WTC11 (cell line): ENCODE measurements at regions not wholly inside any gene's neighbourhood (a gene's known extent, or its start where the extent isn't known, plus 50 kb on each side); places are given as distances from the start of the nearest gene placed in this dataset.

ENCODE experiments used
- ATAC-seq: fragments of 200-7000 bp; cut with Tn5 transposase; 2 replicates; pipeline ENCODE4 v1.10.0; 2021; ENCODE audit warnings: mild to moderate bottlenecking, moderate library complexity
- CTCF ChIA-PET: fragments of 300-600 bp; sonication (Branson Sonifier 250); formaldehyde crosslinking; loops from one replicate; lab custom pipeline; 2021; ENCODE audit warnings: antibody characterized with exemption; lab: Charles Lee
- POLR2A ChIA-PET: fragments of 350-600 bp; sonication (Branson Sonifier 250); formaldehyde crosslinking; loops from one replicate; lab custom pipeline; 2021; ENCODE audit warnings: antibody characterized with exemption; lab: Charles Lee
- DNase-seq: peaks from one replicate; pipeline ENCODE4 v3.0.0; 2021; ENCODE audit warnings: low spot score
- H3K27ac Mint-ChIP-seq: 2 replicates; pipeline ENCODE4 v1.8.0; 2021; ENCODE audit warnings: mixed read lengths
- H3K27me3 Mint-ChIP-seq: 2 replicates; pipeline ENCODE4 v1.8.0; 2021; ENCODE audit warnings: low read depth, mild to moderate bottlenecking, moderate library complexity, mixed read lengths
- H3K36me3 Mint-ChIP-seq: 2 replicates; pipeline ENCODE4 v1.8.0; 2021; ENCODE audit warnings: mixed read lengths
- H3K4me1 Mint-ChIP-seq: 2 replicates; pipeline ENCODE4 v1.8.0; 2022; ENCODE audit warnings: mixed read lengths
- H3K4me3 Mint-ChIP-seq: 2 replicates; pipeline ENCODE4 v1.8.0; 2021; ENCODE audit warnings: mild to moderate bottlenecking, moderate library complexity, mixed read lengths
- H3K9me3 Mint-ChIP-seq: 2 replicates; pipeline ENCODE4 v1.8.0; 2021; ENCODE audit warnings: mixed read lengths
- AFF4 ChIP-seq: sonication (generic); formaldehyde crosslinking; IDR thresholded peaks from 2 replicates; pipeline ENCODE4 v1.8.1; 2023; ENCODE audit warnings: mild to moderate bottlenecking, missing genetic modification reagents, borderline replicate concordance
- ATF3 ChIP-seq: sonication (generic); formaldehyde crosslinking; conservative IDR thresholded peaks from 2 replicates; pipeline ENCODE4 v1.8.1; 2022; ENCODE audit warnings: mild to moderate bottlenecking, missing genetic modification reagents
- CBFB ChIP-seq: sonication (generic); formaldehyde crosslinking; IDR thresholded peaks from 2 replicates; pipeline ENCODE4 v1.8.1; 2022; ENCODE audit warnings: mild to moderate bottlenecking, low read depth, missing genetic modification reagents
- E2F5 ChIP-seq: sonication (generic); formaldehyde crosslinking; IDR thresholded peaks from 2 replicates; pipeline ENCODE4 v1.8.1; 2022; ENCODE audit warnings: mild to moderate bottlenecking, moderate library complexity, missing genetic modification reagents
- EMX1 ChIP-seq: fragments of 250-450 bp; sonication (Bioruptor Pico); IDR thresholded peaks from 2 replicates; pipeline ENCODE4 v1.8.0; 2021; ENCODE audit warnings: mild to moderate bottlenecking
- ERG ChIP-seq: fragments of 250-450 bp; sonication (Bioruptor Pico); IDR thresholded peaks from 2 replicates; pipeline ENCODE4 v1.8.0; 2021; ENCODE audit warnings: mild to moderate bottlenecking
- ETV6 ChIP-seq: sonication (generic); formaldehyde crosslinking; IDR thresholded peaks from 2 replicates; pipeline ENCODE4 v1.8.1; 2022; ENCODE audit warnings: mild to moderate bottlenecking, missing genetic modification reagents
- FOXK1 ChIP-seq: sonication (generic); formaldehyde crosslinking; IDR thresholded peaks from 2 replicates; pipeline ENCODE4 v1.8.0; 2022; ENCODE audit warnings: mild to moderate bottlenecking, moderate library complexity, missing genetic modification reagents
- FOXP1 ChIP-seq: sonication (generic); formaldehyde crosslinking; IDR thresholded peaks from 2 replicates; pipeline ENCODE4 v1.8.0; 2022; ENCODE audit warnings: missing genetic modification reagents, mild to moderate bottlenecking, moderate library complexity, borderline replicate concordance
- FOXP4 ChIP-seq: sonication (generic); formaldehyde crosslinking; IDR thresholded peaks from 2 replicates; pipeline ENCODE4 v1.8.0; 2022; ENCODE audit warnings: mild to moderate bottlenecking, missing genetic modification reagents
- GTF2I ChIP-seq: fragments of 250-450 bp; sonication (Bioruptor Pico); conservative IDR thresholded peaks from 2 replicates; pipeline ENCODE4 v1.4.0; 2021; ENCODE audit warnings: mild to moderate bottlenecking
- JUN ChIP-seq: sonication (generic); formaldehyde crosslinking; IDR thresholded peaks from 2 replicates; pipeline ENCODE4 v1.8.0; 2023; ENCODE audit warnings: mild to moderate bottlenecking, missing genetic modification reagents
- NFE2L1 ChIP-seq: sonication (generic); formaldehyde crosslinking; IDR thresholded peaks from 2 replicates; pipeline ENCODE4 v1.8.1; 2023; ENCODE audit warnings: missing genetic modification reagents
- PREB ChIP-seq: sonication (generic); formaldehyde crosslinking; IDR thresholded peaks from 2 replicates; pipeline ENCODE4 v1.8.1; 2022; ENCODE audit warnings: mild to moderate bottlenecking, missing genetic modification reagents, moderate library complexity, borderline replicate concordance
- SOX15 ChIP-seq: fragments of 250-450 bp; sonication (Bioruptor Pico); IDR thresholded peaks from 2 replicates; pipeline ENCODE4 v1.9.0; 2021; ENCODE audit warnings: mild to moderate bottlenecking
- ZBTB43 ChIP-seq: sonication (generic); formaldehyde crosslinking; IDR thresholded peaks from 2 replicates; pipeline ENCODE4 v1.8.1; 2023; ENCODE audit warnings: mild to moderate bottlenecking, missing genetic modification reagents
- ZNF396 ChIP-seq: fragments of 250-450 bp; sonication (Bioruptor Pico); IDR thresholded peaks from 2 replicates; pipeline ENCODE4 v1.8.0; 2021; ENCODE audit warnings: mild to moderate bottlenecking, moderate library complexity, borderline replicate concordance
- ZNF416 ChIP-seq: fragments of 250-450 bp; sonication (Bioruptor Pico); IDR thresholded peaks from 2 replicates; pipeline ENCODE4 v1.9.0; 2021; ENCODE audit warnings: mild to moderate bottlenecking, inconsistent platforms
- ZNF423 ChIP-seq: fragments of 250-450 bp; sonication (Bioruptor Pico); IDR thresholded peaks from 2 replicates; pipeline ENCODE4 v2.1.2; 2022; ENCODE audit warnings: mild to moderate bottlenecking, moderate library complexity

- TF ChIP-seq PREB (CRISPR knock-in tag) = no peak
Observed at GRCh38 chr16:6672507-6672906, 660.1 kb upstream of the RBFOX1 start (continued).

- no peak overlapping the region for H3K27ac Mint-ChIP-seq
- H3K27me3 Mint-ChIP-seq = peaks cover 2% of the 10 kb centered on the region
- DNase-seq = no peak
- CTCF ChIA-PET = no interaction called here
- H3K4me1 Mint-ChIP-seq = no peaks in the 10 kb centered on the region
- ATAC-seq = no peak
- H3K36me3 Mint-ChIP-seq = peaks cover 73% of the 10 kb centered on the region
- TF ChIP-seq NFE2L1 (CRISPR knock-in tag) = no peak
- no peak for TF ChIP-seq FOXP4 (CRISPR knock-in tag)
- TF ChIP-seq JUN (CRISPR knock-in tag) = no peak
- no peak for TF ChIP-seq EMX1 (CRISPR knock-in tag)
- TF ChIP-seq FOXP1 (CRISPR knock-in tag) = no peak
- no peak for TF ChIP-seq FOXK1 (CRISPR knock-in tag)
- TF ChIP-seq GTF2I (CRISPR knock-in tag) = no peak
- no peak for TF ChIP-seq ETV6
- TF ChIP-seq ATF3 = no peak
- no peak for TF ChIP-seq ZNF423 (CRISPR knock-in tag)
- no peak for TF ChIP-seq E2F5
- TF ChIP-seq ZBTB43 = no peak
- TF ChIP-seq SOX15 (CRISPR knock-in tag) = no peak
- no peak for TF ChIP-seq AFF4 (CRISPR knock-in tag)
- no peak for TF ChIP-seq ZNF396 (CRISPR knock-in tag)
- TF ChIP-seq PREB (CRISPR knock-in tag) = no peak
- TF ChIP-seq CBFB = no peak
- no peak for TF ChIP-seq ZNF416 (CRISPR knock-in tag)
- TF ChIP-seq ERG (CRISPR knock-in tag) = no peak
- no peak overlapping the region for H3K4me3 Mint-ChIP-seq
- H3K9me3 Mint-ChIP-seq = peaks cover 85% of the 10 kb centered on the region
- POLR2A ChIA-PET = no interaction called here
Observed at GRCh38 chr16:6667393-6667792, 665.3 kb upstream of the RBFOX1 start.
